K562 (cell line): ENCODE measurements at regions not wholly inside any gene's neighbourhood (a gene's known extent, or its start where the extent isn't known, plus 50 kb on each side); places are given as distances from the start of the nearest gene placed in this dataset.

Experiments used
- ATAC-seq: fragments of 200-7000 bp; cut with Tn5 transposase; 3 replicates; pipeline ENCODE4 v1.9.1; 2020; ENCODE audit warnings: moderate library complexity
- BruUV-seq: library from RNA; stranded (reverse); fragments of 400-500 nt; replicated peaks from 2 replicates; lab custom pipeline; 2021; lab: Mats Ljungman, UMichigan
- CTCF ChIA-PET: fragments of 300-600 bp; formaldehyde crosslinking; extraction: SDS; loops from one replicate; lab custom pipeline; 2021; ENCODE audit warnings: low intra/inter-chr PET ratio; lab: Yijun Ruan, JAX
- POLR2A ChIA-PET: fragments of 300-600, 350-650 bp; sonication (Branson Sonifier 250); formaldehyde crosslinking; extraction: SDS; loops from one replicate; lab custom pipeline; 2021; ENCODE audit warnings: antibody characterized with exemption, inconsistent platforms; lab: Yijun Ruan, JAX
- DNase-seq, 4 experiments: peaks; one replicate each; pipeline versions ENCODE4 v3.0.0 to v3.0.0-alpha.2; 2011 to 2018; ENCODE audit warnings: low spot score in 3 of 4, mixed read lengths in 3 of 4; ENCODE audit errors: extremely low read depth in 1 of 4
- FAIRE-seq: peaks from 2 replicates; lab custom pipeline; 2011; peaks lifted over from hg19 to GRCh38; lab: Jason Lieb, UNC
- H2AFZ ChIP-seq: 2 replicates; pipeline ENCODE4 v1.6.0; 2011; ENCODE audit warnings: low read depth, low read length, control low read depth, inconsistent platforms
- H3K27ac ChIP-seq: fragments of 200-600 bp; 3 replicates; pipeline ENCODE4 v1.8.0; 2011; ENCODE audit warnings: low read depth, mild to moderate bottlenecking, control low read depth, inconsistent platforms, low read length, moderate library complexity, mixed read lengths; ENCODE audit errors: extremely low read depth
- H3K27me3 ChIP-seq, 2 experiments: fragments of 300-600 bp in 1 of 2; 2 replicates in 1 of 2; 3 replicates in 1 of 2; pipeline versions ENCODE4 v1.6.0 to v1.8.0; 2011; ENCODE audit warnings: inconsistent platforms in 2 of 2, low read length in 2 of 2, mild to moderate bottlenecking in 1 of 2, mixed read lengths in 1 of 2, moderate library complexity in 1 of 2; ENCODE audit not compliant: control insufficient read depth in 2 of 2, insufficient read depth in 2 of 2
- H3K36me3 ChIP-seq: fragments of 300-600 bp; 3 replicates; pipeline ENCODE4 v1.8.0; 2011; ENCODE audit warnings: mild to moderate bottlenecking, low read length, inconsistent platforms; ENCODE audit not compliant: control insufficient read depth, insufficient read depth
- H3K4me1 ChIP-seq, 2 experiments: fragments of 200-600 bp in 1 of 2; replicated peaks in 1 of 2; 2 replicates in 1 of 2; 3 replicates in 1 of 2; pipeline versions ENCODE4 v1.5.1 to v1.8.0; 2011; ENCODE audit warnings: inconsistent platforms in 2 of 2, low read length in 2 of 2, mild to moderate bottlenecking in 1 of 2, mixed read lengths in 1 of 2, moderate library complexity in 1 of 2; ENCODE audit not compliant: control insufficient read depth in 2 of 2, insufficient read depth in 2 of 2
- H3K4me2 ChIP-seq: 2 replicates; pipeline ENCODE4 v1.6.1; 2011; ENCODE audit warnings: low read length, control low read depth, inconsistent platforms, mixed read lengths; ENCODE audit not compliant: insufficient read depth
- H3K4me3 ChIP-seq: fragments of 200-600 bp; sonication (generic), shearing (Covaris generic); 2 replicates; pipeline ENCODE4 v1.5.1; 2016; ENCODE audit warnings: control low read depth, inconsistent platforms
- H3K79me2 ChIP-seq: fragments of 200-600 bp; 3 replicates; pipeline ENCODE4 v1.8.0; 2011; ENCODE audit warnings: low read length, inconsistent platforms; ENCODE audit not compliant: control insufficient read depth, insufficient read depth
- H3K9ac ChIP-seq, 2 experiments: 2 replicates each; pipeline versions ENCODE4 v1.6.0 to v1.6.1; 2011; ENCODE audit warnings: low read depth in 2 of 2, low read length in 2 of 2, control low read depth in 1 of 2, inconsistent platforms in 1 of 2, mild to moderate bottlenecking in 1 of 2, mixed read lengths in 1 of 2; ENCODE audit not compliant: insufficient read depth in 1 of 2
- H3K9me1 ChIP-seq: one replicate; pipeline ENCODE4 v1.6.0; 2011; ENCODE audit warnings: inconsistent platforms, mild to moderate bottlenecking, low read length, moderate library complexity; ENCODE audit not compliant: control insufficient read depth, insufficient read depth
- H3K9me3 ChIP-seq: replicated peaks from 2 replicates; pipeline ENCODE4 v1.5.1; 2011; ENCODE audit warnings: low read depth, low read length, inconsistent platforms; ENCODE audit not compliant: control insufficient read depth, insufficient read depth
- H4K20me1 ChIP-seq: replicated peaks from 2 replicates; pipeline ENCODE4 v1.6.1; 2011; ENCODE audit warnings: low read length, inconsistent platforms, mixed read lengths; ENCODE audit not compliant: control insufficient read depth, insufficient read depth
- CBFA2T3 ChIP-seq: fragments of 450-650 bp; IDR thresholded peaks from 2 replicates; pipeline ENCODE4 v1.6.1; 2017
- CEBPG ChIP-seq, 3 experiments: fragments of 200-800 bp in 1 of 3; sonication (Bioruptor generic) in 1 of 3; sonication (generic) in 1 of 3; formaldehyde crosslinking in 1 of 3; IDR thresholded peaks in 2 of 3; conservative IDR thresholded peaks in 1 of 3; 2 replicates each; pipeline versions ENCODE4 v1.6.1 to v1.8.0; 2016 to 2022; ENCODE audit warnings: missing compliant biosample characterization in 2 of 3, missing genetic modification characterization in 2 of 3, mild to moderate bottlenecking in 1 of 3, missing genetic modification reagents in 1 of 3
- ELK3 ChIP-seq: fragments of 450-650 bp; formaldehyde crosslinking; IDR thresholded peaks from 2 replicates; pipeline ENCODE4 v1.4.0; 2020; ENCODE audit warnings: mild to moderate bottlenecking
- FOXA3 ChIP-seq, 2 experiments: fragments of 450-650 bp in 1 of 2; sonication (generic) in 1 of 2; formaldehyde crosslinking; IDR thresholded peaks in 1 of 2; conservative IDR thresholded peaks in 1 of 2; 2 replicates each; pipeline versions ENCODE4 v1.4.0 to v1.8.0; 2020 to 2022; ENCODE audit warnings: mild to moderate bottlenecking in 2 of 2, missing genetic modification reagents in 1 of 2
- KDM4B ChIP-seq, 2 experiments: fragments of 450-650 bp in 1 of 2; sonication (generic) in 1 of 2; IDR thresholded peaks; 2 replicates each; pipeline ENCODE4 v1.6.1; 2016 to 2017; ENCODE audit warnings: borderline replicate concordance in 2 of 2, antibody characterized with exemption in 1 of 2, low read depth in 1 of 2, mild to moderate bottlenecking in 1 of 2
- MEF2D ChIP-seq: conservative IDR thresholded peaks from 2 replicates; pipeline ENCODE4 v1.6.1; 2016; ENCODE audit warnings: low read depth, missing genetic modification characterization, missing compliant biosample characterization
- NCOA6 ChIP-seq: fragments of 450-650 bp; IDR thresholded peaks from 2 replicates; pipeline ENCODE4 v1.6.1; 2017; ENCODE audit warnings: mild to moderate bottlenecking
- NCOR1 ChIP-seq: fragments of 450-650 bp; IDR thresholded peaks from 2 replicates; pipeline ENCODE4 v1.6.1; 2016; ENCODE audit warnings: mild to moderate bottlenecking, moderate library complexity
- RBFOX2 ChIP-seq: fragments of 200-400 bp; formaldehyde crosslinking; IDR thresholded peaks from 2 replicates; pipeline ENCODE4 v1.6.1; 2017; ENCODE audit warnings: low read depth, mild to moderate bottlenecking, low read length, moderate library complexity
- TARDBP ChIP-seq: fragments of 450-650 bp; IDR thresholded peaks from 2 replicates; pipeline ENCODE4 v1.6.1; 2016
- TFAM ChIP-seq: fragments of 250-450 bp; sonication (Bioruptor Pico); conservative IDR thresholded peaks from 2 replicates; pipeline ENCODE4 v1.5.0; 2021; ENCODE audit warnings: mild to moderate bottlenecking, moderate library complexity
- ZNF232 ChIP-seq: sonication (generic); formaldehyde crosslinking; IDR thresholded peaks from 2 replicates; pipeline ENCODE4 v1.8.0; 2022; ENCODE audit warnings: mild to moderate bottlenecking, missing genetic modification reagents
- ZNF41 ChIP-seq: fragments of 250-450 bp; sonication (Bioruptor Pico); conservative IDR thresholded peaks from 2 replicates; pipeline ENCODE4 v1.4.0; 2020; ENCODE audit warnings: mild to moderate bottlenecking
- WGBS: fragments of 100-300 bp; shearing (Covaris generic); methylation state at CpG from one replicate; pipeline ENCODE4 v1.1.6; 2016; ENCODE audit warnings: low coverage, mixed read lengths; ENCODE audit not compliant: insufficient coverage; ENCODE audit errors: missing lambda C conversion rate; 5-methylcytosine and 5-hydroxymethylcytosine counted together
- in situ Hi-C: fragments of 300-500 bp; cut with MboI; formaldehyde crosslinking; loops from 4 replicates; pipeline ENCODE4 v1.15.0; 2018; ENCODE audit warnings: inconsistent platforms, mixed read lengths
- intact Hi-C: fragments of 100-400 bp; cut with micrococcal nuclease; formaldehyde crosslinking; loops from 2 replicates; pipeline ENCODE4 v1.14.2; 2022
- TF ChIP-seq, protein P1 (sequence below): sonication (generic); IDR thresholded peaks from 2 replicates; pipeline ENCODE4 v1.6.1; 2016

DNA sequence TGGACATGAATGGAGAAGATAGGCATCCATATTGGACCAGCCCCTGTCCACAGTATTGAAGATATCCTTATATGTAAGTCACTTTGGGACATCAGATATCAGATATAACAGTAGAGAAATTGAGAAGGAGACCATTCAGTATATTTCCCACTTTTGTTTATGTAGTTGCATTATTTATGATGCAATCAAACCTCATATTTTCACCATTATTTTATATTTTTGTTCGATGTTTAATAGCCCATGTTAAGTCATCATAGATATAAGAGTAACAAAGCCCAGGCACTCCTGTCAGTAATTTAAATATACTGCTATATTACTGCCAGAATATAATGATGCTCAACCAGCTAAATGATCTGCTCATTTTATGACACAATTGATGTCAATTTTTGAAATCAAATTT is 744.5 kb upstream of the EPHA7 start:
- H3K9me1 ChIP-seq: no peaks in the 10 kb centered on the region
- H3K79me2 ChIP-seq: no peaks in the 10 kb centered on the region
- no peak overlapping the region for H2AFZ ChIP-seq
- BruUV-seq: no TSS peak
- CTCF ChIA-PET: no interaction called here
- H3K4me1 ChIP-seq: no peaks in the 10 kb centered on the region
- FAIRE-seq: no peak
- intact Hi-C loops: no loop called here
- no peaks in the 10 kb centered on the region for H3K27me3 ChIP-seq
- in situ Hi-C loops: no loop called here
- H3K27ac ChIP-seq: no peak overlapping the region
- H3K4me2 ChIP-seq: no peak overlapping the region
- POLR2A ChIA-PET: no interaction called here
- DNase-seq: no peak
- 0% methylated on average over 1 of the region's 1 CpG for WGBS
- no peaks in the 10 kb centered on the region for H3K36me3 ChIP-seq
- no peaks in the 10 kb centered on the region for H4K20me1 ChIP-seq
- TF ChIP-seq CBFA2T3 (no peak), CEBPG (CRISPR knock-in tag; IDR thresholded peaks at IDR 0.05) (no peak), CEBPG (tag; conservative IDR thresholded peaks at IDR 0.05 in 1 of 2, IDR thresholded peaks at IDR 0.05 in 1 of 2) (peak in 1 of 2 experiments; percentile 61; a peak in 2 of 4 replicates), ZNF232 (no peak), FOXA3 (CRISPR knock-in tag; conservative IDR thresholded peaks at IDR 0.05 in 1 of 2, IDR thresholded peaks at IDR 0.05 in 1 of 2) (no peak), KDM4B (IDR thresholded peaks at IDR 0.05; ENCODE audit: borderline replicate concordance in 2 of 2, low read depth in 1 of 2) (no peak), ZNF41 (no peak)
- TF ChIP-seq, all 486 proteins: peak for 1
- no peak overlapping the region for H3K9ac ChIP-seq
- H3K4me3 ChIP-seq: no peak overlapping the region
- ATAC-seq: no peak
- no peaks in the 10 kb centered on the region; the same call in 1 of the 2 replicates for H3K9me3 ChIP-seq

GRCh38 chr6:94150886-94151285 is 731.5 kb upstream of the EPHA7 start:
- intact Hi-C loops (no loop called here), in situ Hi-C loops (no loop called here)
- 0% methylated on average over 2 of the region's 2 CpGs for WGBS
- Histone ChIP-seq H3K9me3 (no peaks in the 10 kb centered on the region; the same call in 1 of the 2 replicates), H3K9ac (no peak overlapping the region), H2AFZ (no peak overlapping the region), H3K27me3 (no peaks in the 10 kb centered on the region), H3K4me2 (no peak overlapping the region), H3K4me3 (no peak overlapping the region), H4K20me1 (no peaks in the 10 kb centered on the region), H3K4me1 (no peaks in the 10 kb centered on the region), H3K36me3 (no peaks in the 10 kb centered on the region), H3K27ac (no peak overlapping the region), H3K79me2 (no peaks in the 10 kb centered on the region), H3K9me1 (no peaks in the 10 kb centered on the region)
- DNase-seq (no peak), ATAC-seq (no peak), FAIRE-seq (no peak)
- BruUV-seq: no TSS peak
- POLR2A ChIA-PET: no interaction called here
- CTCF ChIA-PET: no interaction called here
- TF ChIP-seq RBFOX2 (no peak), ELK3 (CRISPR knock-in tag) (no peak), TFAM (CRISPR knock-in tag) (no peak), NCOR1 (no peak), TARDBP (no peak), NCOA6 (no peak), MEF2D (tag) (no peak)
- TF ChIP-seq, protein P1, sequence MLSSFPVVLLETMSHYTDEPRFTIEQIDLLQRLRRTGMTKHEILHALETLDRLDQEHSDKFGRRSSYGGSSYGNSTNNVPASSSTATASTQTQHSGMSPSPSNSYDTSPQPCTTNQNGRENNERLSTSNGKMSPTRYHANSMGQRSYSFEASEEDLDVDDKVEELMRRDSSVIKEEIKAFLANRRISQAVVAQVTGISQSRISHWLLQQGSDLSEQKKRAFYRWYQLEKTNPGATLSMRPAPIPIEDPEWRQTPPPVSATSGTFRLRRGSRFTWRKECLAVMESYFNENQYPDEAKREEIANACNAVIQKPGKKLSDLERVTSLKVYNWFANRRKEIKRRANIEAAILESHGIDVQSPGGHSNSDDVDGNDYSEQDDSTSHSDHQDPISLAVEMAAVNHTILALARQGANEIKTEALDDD: no peak
